Thyroid gland (tissue), 4 donors: ENCODE measurements at regions not wholly inside any gene's neighbourhood (a gene's known extent, or its start where the extent isn't known, plus 50 kb on each side); places are given as distances from the start of the nearest gene placed in this dataset.

Source experiments
- DNase-seq, 2 donors: peaks; one replicate each; pipeline ENCODE4 v3.0.0-alpha.2; 2019
- H3K27ac ChIP-seq, 3 donors: fragments of 200-600 bp; sonication (generic); 1 replicate in 2 of 3; 2 replicates in 1 of 3; pipeline ENCODE4 v1.5.1; 2016 to 2019; ENCODE audit warnings: mild to moderate bottlenecking in 1 of 3, moderate library complexity in 1 of 3
- H3K27me3 ChIP-seq: fragments of 200-600 bp; sonication (generic); one replicate; pipeline ENCODE4 v1.5.1; 2019
- H3K36me3 ChIP-seq, 2 donors: fragments of 200-600 bp; sonication (generic); one replicate each; pipeline ENCODE4 v1.5.1; 2016 to 2019
- H3K4me1 ChIP-seq, 2 donors: fragments of 200-600 bp; sonication (generic); one replicate each; pipeline ENCODE4 v1.5.1; 2017 to 2019
- H3K4me3 ChIP-seq, 3 donors: fragments of 200-600 bp; sonication (generic); replicated peaks in 1 of 3; 1 replicate in 2 of 3; 2 replicates in 1 of 3; pipeline ENCODE4 v1.5.1; 2016; ENCODE audit warnings: mild to moderate bottlenecking in 1 of 3
- H3K9me3 ChIP-seq: fragments of 200-600 bp; sonication (generic); one replicate; pipeline ENCODE4 v1.5.1; 2017
- CTCF ChIP-seq, 6 experiments: fragments of 200-600 bp in 3 of 6; fragments of 450-650 bp in 3 of 6; sonication (generic) in 3 of 6; IDR thresholded peaks; one replicate each; pipeline ENCODE4 v1.5.1; 2016 to 2019; ENCODE audit warnings: antibody characterized with exemption in 6 of 6, mild to moderate bottlenecking in 2 of 6, inconsistent platforms in 1 of 6, moderate library complexity in 1 of 6
- POLR2A ChIP-seq, 2 donors: fragments of 450-650 bp; IDR thresholded peaks; one replicate each; pipeline ENCODE4 v1.6.1; 2017; ENCODE audit warnings: antibody characterized with exemption in 2 of 2, mild to moderate bottlenecking in 2 of 2, moderate library complexity in 1 of 2
- WGBS, 2 donors: methylation state at CpG; one replicate each; pipeline ENCODE4 v1.1.5; 2017; 5-methylcytosine and 5-hydroxymethylcytosine counted together
- intact Hi-C: fragments of 100-400 bp; cut with DNase I; formaldehyde crosslinking; loops from one replicate; pipeline ENCODE4 v1.15.1; 2023

GRCh38 chr6:79764747-79765146 is 133.6 kb downstream of the SH3BGRL2 start:
- Histone ChIP-seq H3K27me3 (no peaks in the 10 kb centered on the region), H3K4me3 (no peak overlapping the region), H3K27ac (no peak overlapping the region), H3K36me3 (no peaks in the 10 kb centered on the region), H3K9me3 (no peaks in the 10 kb centered on the region), H3K4me1 (no peaks in the 10 kb centered on the region)
- no peak for TF ChIP-seq POLR2A (IDR thresholded peaks at IDR 0.05)
- no peak for TF ChIP-seq CTCF (IDR thresholded peaks at IDR 0.05)
- WGBS, 2 donors, result 76 to 89% methylated on average over 8 of the region's 8 CpGs
- intact Hi-C loops, result no loop called here
- DNase-seq, result no peak

- no peaks in the 10 kb centered on the region for H3K36me3 ChIP-seq
- no peaks in the 10 kb centered on the region for H3K4me1 ChIP-seq
- no peak overlapping the region for H3K27ac ChIP-seq
- 89 to 91% methylated on average over 2 of the region's 2 CpGs for WGBS, 2 donors
- no peaks in the 10 kb centered on the region for H3K9me3 ChIP-seq
- no peaks in the 10 kb centered on the region for H3K27me3 ChIP-seq
- TF ChIP-seq POLR2A (IDR thresholded peaks at IDR 0.05), result no peak
- TF ChIP-seq CTCF (IDR thresholded peaks at IDR 0.05), result no peak
- DNase-seq, result no peak
- intact Hi-C loops, result no loop called here
- no peak overlapping the region for H3K4me3 ChIP-seq
These were observed 132.2 kb downstream of the SH3BGRL2 start for GRCh38 chr6:79763301-79763700.

GRCh38 chr6:79762370-79762769 is 131.2 kb downstream of the SH3BGRL2 start:
- Histone ChIP-seq H3K27me3 (no peaks in the 10 kb centered on the region), H3K27ac (no peak overlapping the region), H3K9me3 (no peaks in the 10 kb centered on the region), H3K4me3 (no peak overlapping the region), H3K36me3 (no peaks in the 10 kb centered on the region), H3K4me1 (no peaks in the 10 kb centered on the region)
- 35 to 42% methylated on average over 3 of the region's 3 CpGs for WGBS, 2 donors
- TF ChIP-seq CTCF (IDR thresholded peaks at IDR 0.05) (no peak), POLR2A (IDR thresholded peaks at IDR 0.05) (no peak)
- intact Hi-C loops, result no loop called here
- DNase-seq, result no peak

GRCh38 chr6:79756496-79756895 is 125.4 kb downstream of the SH3BGRL2 start:
- TF ChIP-seq POLR2A (IDR thresholded peaks at IDR 0.05), result no peak
- TF ChIP-seq CTCF (IDR thresholded peaks at IDR 0.05), result no peak
- H3K4me3 ChIP-seq, result no peak overlapping the region
- WGBS, 2 donors, result 74 to 76% methylated on average over 2 of the region's 2 CpGs
- H3K27ac ChIP-seq, result no peak overlapping the region
- intact Hi-C loops, result no loop called here
- no peaks in the 10 kb centered on the region for H3K36me3 ChIP-seq
- no peaks in the 10 kb centered on the region for H3K9me3 ChIP-seq
- no peak for DNase-seq
- H3K27me3 ChIP-seq, result no peaks in the 10 kb centered on the region
- H3K4me1 ChIP-seq, result no peaks in the 10 kb centered on the region

GRCh38 chr6:79755967-79756366 is 124.8 kb downstream of the SH3BGRL2 start:
- H3K27me3 ChIP-seq, result no peaks in the 10 kb centered on the region
- DNase-seq, result no peak
- H3K36me3 ChIP-seq, result no peaks in the 10 kb centered on the region
- no peak overlapping the region for H3K4me3 ChIP-seq
- no peaks in the 10 kb centered on the region for H3K4me1 ChIP-seq
- no peak for TF ChIP-seq CTCF (IDR thresholded peaks at IDR 0.05)
- TF ChIP-seq POLR2A (IDR thresholded peaks at IDR 0.05), result no peak
- intact Hi-C loops, result no loop called here
- 62 to 67% methylated on average over 4 of the region's 4 CpGs for WGBS, 2 donors
- H3K9me3 ChIP-seq, result no peaks in the 10 kb centered on the region
- H3K27ac ChIP-seq, result no peak overlapping the region
